ENCODE measurements at regions not wholly inside any gene's neighbourhood (a gene's known extent, or its start where the extent isn't known, plus 50 kb on each side); places are given as distances from the start of the nearest gene placed in this dataset.
A peak's percentile ranks its signal among the peaks of the same experiment; 100 is the strongest.
"Not testable (repeated sequence)": the region's sequence is repeated elsewhere in the genome, so short reads cannot be mapped to it uniquely, and the experiment has no call there.

DNA sequence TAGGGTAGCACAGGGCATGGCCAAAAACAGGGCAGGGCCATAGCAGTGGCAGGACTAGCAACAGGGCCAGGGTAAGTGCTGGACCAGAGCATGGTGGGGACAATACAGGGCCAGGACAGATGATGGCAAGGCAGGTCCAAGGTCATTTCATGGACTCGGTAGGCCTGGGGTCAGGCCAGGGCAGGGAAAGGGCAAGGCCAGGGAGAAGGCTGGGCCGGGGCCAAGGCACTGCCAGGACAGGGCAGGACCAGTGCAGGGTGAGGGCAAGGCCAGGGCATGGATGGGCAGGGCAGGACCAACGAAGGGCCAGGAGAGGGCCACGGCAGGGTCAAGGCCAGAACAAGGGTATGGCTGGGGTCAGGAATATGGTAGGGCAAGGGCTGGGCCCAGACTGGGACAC lies 407.6 kb downstream of the ZNF33B start:
- not testable (repeated sequence) for H2AFZ ChIP-seq (ENCODE audit: low read length); H3K27ac ChIP-seq (ENCODE audit: low read depth, low read length, poor library complexity, severe bottlenecking); H3K4me1 ChIP-seq (ENCODE audit: insufficient read depth, low read length, severe bottlenecking); H3K4me2 ChIP-seq (ENCODE audit: low read length); H3K9me2 ChIP-seq (ENCODE audit: low read depth, low read length); H4K20me1 ChIP-seq (ENCODE audit: insufficient read depth, low read length); H3K4me3 ChIP-seq (ENCODE audit: low read depth, low read length, poor library complexity, severe bottlenecking); H3K9ac ChIP-seq (ENCODE audit: low read length); H3K9me3 ChIP-seq (ENCODE audit: low read length); H3K27me3 ChIP-seq (ENCODE audit: insufficient read depth, low read length); H3F3A ChIP-seq (ENCODE audit: insufficient read depth, low read length); H3K79me2 ChIP-seq (ENCODE audit: insufficient read depth, low read length); H3K36me3 ChIP-seq (ENCODE audit: insufficient read depth, low read length)

DNA sequence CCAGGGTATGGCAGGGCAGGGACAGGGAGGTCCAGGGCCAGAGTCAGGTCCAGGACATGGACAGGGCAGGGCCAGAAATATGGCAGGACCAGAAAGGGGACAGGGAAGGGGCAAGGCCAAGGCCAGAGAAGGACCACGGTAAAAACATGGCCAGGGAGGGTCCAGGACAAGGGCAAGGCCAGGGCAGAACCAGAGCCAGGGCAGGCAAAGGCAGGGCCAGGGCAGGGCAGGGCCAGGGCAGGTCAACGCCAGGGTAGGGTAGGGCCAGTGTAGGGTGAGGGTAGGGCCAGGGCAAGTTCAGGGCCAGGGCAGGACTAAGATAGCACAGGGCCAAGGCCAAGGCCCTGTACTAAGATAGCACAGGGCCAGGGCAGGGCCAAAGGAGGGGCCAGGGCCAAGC lies 408.3 kb downstream of the ZNF33B start:
- H3K4me3 ChIP-seq (ENCODE audit: low read depth, low read length, poor library complexity, severe bottlenecking); H3K4me1 ChIP-seq (ENCODE audit: insufficient read depth, low read length, severe bottlenecking); H3K27me3 ChIP-seq (ENCODE audit: insufficient read depth, low read length); H3K79me2 ChIP-seq (ENCODE audit: insufficient read depth, low read length); H3K9me3 ChIP-seq (ENCODE audit: low read length); H3K4me2 ChIP-seq (ENCODE audit: low read length); H3K27ac ChIP-seq (ENCODE audit: low read depth, low read length, poor library complexity, severe bottlenecking); H4K20me1 ChIP-seq (ENCODE audit: insufficient read depth, low read length); H3F3A ChIP-seq (ENCODE audit: insufficient read depth, low read length); H3K36me3 ChIP-seq (ENCODE audit: insufficient read depth, low read length); H3K9me2 ChIP-seq (ENCODE audit: low read depth, low read length); H2AFZ ChIP-seq (ENCODE audit: low read length); H3K9ac ChIP-seq (ENCODE audit: low read length): not testable (repeated sequence)

DNA sequence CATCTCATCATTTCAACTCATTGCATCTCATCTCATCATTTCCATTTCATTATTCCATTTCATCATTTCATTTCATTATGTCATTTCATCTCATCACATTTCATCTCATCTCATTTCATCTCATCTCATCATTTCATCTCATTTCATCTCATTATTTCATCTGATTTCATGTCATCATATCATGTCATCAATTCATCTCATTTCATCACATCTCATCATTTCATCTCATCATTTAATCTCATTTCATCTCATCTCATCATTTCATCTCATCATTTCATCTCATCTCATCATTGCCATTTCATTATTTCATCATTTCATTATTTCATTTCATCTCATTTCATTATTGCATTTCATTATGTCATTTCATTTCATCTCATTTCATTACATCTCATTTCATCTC lies 410.5 kb downstream of the ZNF33B start:
- H3K4me1 ChIP-seq (ENCODE audit: insufficient read depth, low read length, severe bottlenecking); H3K4me2 ChIP-seq (ENCODE audit: low read length); H2AFZ ChIP-seq (ENCODE audit: low read length); H3K27ac ChIP-seq (ENCODE audit: low read depth, low read length, poor library complexity, severe bottlenecking); H3K4me3 ChIP-seq (ENCODE audit: low read depth, low read length, poor library complexity, severe bottlenecking); H3K9me2 ChIP-seq (ENCODE audit: low read depth, low read length); H3K79me2 ChIP-seq (ENCODE audit: insufficient read depth, low read length); H3K9ac ChIP-seq (ENCODE audit: low read length); H3F3A ChIP-seq (ENCODE audit: insufficient read depth, low read length); H3K27me3 ChIP-seq (ENCODE audit: insufficient read depth, low read length); H3K9me3 ChIP-seq (ENCODE audit: low read length); H4K20me1 ChIP-seq (ENCODE audit: insufficient read depth, low read length); H3K36me3 ChIP-seq (ENCODE audit: insufficient read depth, low read length): not testable (repeated sequence)

- not testable (repeated sequence) for H2AFZ ChIP-seq (ENCODE audit: low read length); H3K27ac ChIP-seq (ENCODE audit: low read depth, low read length, poor library complexity, severe bottlenecking); H3K4me2 ChIP-seq (ENCODE audit: low read length); H3K36me3 ChIP-seq (ENCODE audit: insufficient read depth, low read length); H3K9me3 ChIP-seq (ENCODE audit: low read length); H3K4me1 ChIP-seq (ENCODE audit: insufficient read depth, low read length, severe bottlenecking); H3F3A ChIP-seq (ENCODE audit: insufficient read depth, low read length); H3K79me2 ChIP-seq (ENCODE audit: insufficient read depth, low read length); H3K9me2 ChIP-seq (ENCODE audit: low read depth, low read length); H3K27me3 ChIP-seq (ENCODE audit: insufficient read depth, low read length); H3K9ac ChIP-seq (ENCODE audit: low read length); H3K4me3 ChIP-seq (ENCODE audit: low read depth, low read length, poor library complexity, severe bottlenecking); H4K20me1 ChIP-seq (ENCODE audit: insufficient read depth, low read length)
Observed at GRCh38 chr10:42193588-42193987, 444.8 kb downstream of the ZNF33B start.

- H3K27ac ChIP-seq (ENCODE audit: low read depth, low read length, poor library complexity, severe bottlenecking); H3K27me3 ChIP-seq (ENCODE audit: insufficient read depth, low read length); H3K4me1 ChIP-seq (ENCODE audit: insufficient read depth, low read length, severe bottlenecking); H3K9ac ChIP-seq (ENCODE audit: low read length); H3K36me3 ChIP-seq (ENCODE audit: insufficient read depth, low read length); H3F3A ChIP-seq (ENCODE audit: insufficient read depth, low read length); H3K4me2 ChIP-seq (ENCODE audit: low read length); H3K79me2 ChIP-seq (ENCODE audit: insufficient read depth, low read length); H3K4me3 ChIP-seq (ENCODE audit: low read depth, low read length, poor library complexity, severe bottlenecking); H4K20me1 ChIP-seq (ENCODE audit: insufficient read depth, low read length); H2AFZ ChIP-seq (ENCODE audit: low read length); H3K9me3 ChIP-seq (ENCODE audit: low read length); H3K9me2 ChIP-seq (ENCODE audit: low read depth, low read length): not testable (repeated sequence)
- TF ChIP-seq, protein P1, sequence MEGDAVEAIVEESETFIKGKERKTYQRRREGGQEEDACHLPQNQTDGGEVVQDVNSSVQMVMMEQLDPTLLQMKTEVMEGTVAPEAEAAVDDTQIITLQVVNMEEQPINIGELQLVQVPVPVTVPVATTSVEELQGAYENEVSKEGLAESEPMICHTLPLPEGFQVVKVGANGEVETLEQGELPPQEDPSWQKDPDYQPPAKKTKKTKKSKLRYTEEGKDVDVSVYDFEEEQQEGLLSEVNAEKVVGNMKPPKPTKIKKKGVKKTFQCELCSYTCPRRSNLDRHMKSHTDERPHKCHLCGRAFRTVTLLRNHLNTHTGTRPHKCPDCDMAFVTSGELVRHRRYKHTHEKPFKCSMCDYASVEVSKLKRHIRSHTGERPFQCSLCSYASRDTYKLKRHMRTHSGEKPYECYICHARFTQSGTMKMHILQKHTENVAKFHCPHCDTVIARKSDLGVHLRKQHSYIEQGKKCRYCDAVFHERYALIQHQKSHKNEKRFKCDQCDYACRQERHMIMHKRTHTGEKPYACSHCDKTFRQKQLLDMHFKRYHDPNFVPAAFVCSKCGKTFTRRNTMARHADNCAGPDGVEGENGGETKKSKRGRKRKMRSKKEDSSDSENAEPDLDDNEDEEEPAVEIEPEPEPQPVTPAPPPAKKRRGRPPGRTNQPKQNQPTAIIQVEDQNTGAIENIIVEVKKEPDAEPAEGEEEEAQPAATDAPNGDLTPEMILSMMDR (IDR thresholded peaks at IDR 0.05; ENCODE audit: low read length) = peak; percentile 25; the same call in 1 of the 2 replicates
Observed at GRCh38 chr10:42192450-42192849, 445.9 kb downstream of the ZNF33B start.

DNA sequence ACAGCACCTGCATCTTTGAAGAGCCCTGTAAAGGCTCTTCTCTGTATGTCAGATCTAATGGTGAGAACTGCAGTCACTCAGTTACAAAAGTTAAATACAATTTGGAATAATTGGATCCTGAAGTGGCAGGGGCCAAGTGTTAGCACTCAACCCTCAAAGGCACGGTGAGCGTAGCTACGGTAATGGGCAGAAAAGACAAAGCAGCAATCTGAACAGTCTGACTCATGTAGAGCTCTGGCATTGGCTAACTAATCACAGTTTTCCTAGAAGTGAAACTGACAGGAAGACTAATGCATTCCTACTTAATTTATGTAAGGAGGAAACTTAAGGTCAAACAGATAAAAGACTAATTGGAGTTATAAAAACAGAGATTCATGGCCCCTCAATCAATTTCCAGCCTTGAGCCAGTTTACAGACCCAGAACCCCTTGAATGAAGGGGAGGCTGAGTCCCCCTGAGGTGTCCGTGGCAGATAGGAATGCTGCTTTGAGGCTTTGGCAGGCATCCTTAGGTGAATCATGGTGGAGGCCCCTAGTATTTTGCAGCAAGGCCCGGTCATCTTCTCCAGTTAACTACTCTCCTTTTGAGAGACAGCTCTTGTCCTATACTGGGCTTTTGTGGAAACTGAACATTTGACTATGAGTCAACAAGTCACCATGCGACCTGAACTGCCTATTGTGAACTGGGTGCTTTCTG lies 450.7 kb downstream of the ZNF33B start:
- not testable (repeated sequence) for H3K9me3 ChIP-seq (ENCODE audit: low read length); H3K4me1 ChIP-seq (ENCODE audit: insufficient read depth, low read length, severe bottlenecking); H3K79me2 ChIP-seq (ENCODE audit: insufficient read depth, low read length); H3K9me2 ChIP-seq (ENCODE audit: low read depth, low read length); H3K36me3 ChIP-seq (ENCODE audit: insufficient read depth, low read length); H3K4me3 ChIP-seq (ENCODE audit: low read depth, low read length, poor library complexity, severe bottlenecking); H3K9ac ChIP-seq (ENCODE audit: low read length); H3K27me3 ChIP-seq (ENCODE audit: insufficient read depth, low read length); H3K4me2 ChIP-seq (ENCODE audit: low read length); H4K20me1 ChIP-seq (ENCODE audit: insufficient read depth, low read length); H3K27ac ChIP-seq (ENCODE audit: low read depth, low read length, poor library complexity, severe bottlenecking); H3F3A ChIP-seq (ENCODE audit: insufficient read depth, low read length); H2AFZ ChIP-seq (ENCODE audit: low read length)

All from OCI-LY1 (cell line).